Right cardiac atrium (tissue), 5 donors: ENCODE measurements at regions not wholly inside any gene's neighbourhood (a gene's known extent, or its start where the extent isn't known, plus 50 kb on each side); places are given as distances from the start of the nearest gene placed in this dataset.

Experiments
- ATAC-seq, 2 donors: fragments of 200-7000 bp; cut with Tn5 transposase; one replicate each; pipeline versions ENCODE4 v1.8.0 to v1.9.1; 2020; ENCODE audit warnings: moderate library complexity in 2 of 2, mild to moderate bottlenecking in 1 of 2
- DNase-seq, 3 donors: peaks; one replicate each; pipeline ENCODE4 v3.0.0-alpha.2; 2020
- H3K27ac ChIP-seq: one replicate; pipeline ENCODE4 v1.5.1; 2013; ENCODE audit warnings: mild to moderate bottlenecking, low read length, control low read depth, moderate library complexity
- H3K27me3 ChIP-seq: one replicate; pipeline ENCODE4 v1.6.1; 2013; ENCODE audit not compliant: control insufficient read depth, insufficient read depth
- H3K4me1 ChIP-seq: one replicate; pipeline ENCODE4 v1.6.1; 2013; ENCODE audit warnings: low read length; ENCODE audit not compliant: control insufficient read depth, insufficient read depth
- H3K4me3 ChIP-seq: one replicate; pipeline ENCODE4 v1.5.1; 2013; ENCODE audit warnings: low read length, control low read depth
- H3K9me3 ChIP-seq: one replicate; pipeline ENCODE4 v1.6.1; 2013; ENCODE audit warnings: low read length; ENCODE audit not compliant: control insufficient read depth
- WGBS: extraction: QIAGEN DNeasy Blood & Tissue Kit; methylation state at CpG from one replicate; pipeline ENCODE4 v1.1.7; 2013; 5-methylcytosine and 5-hydroxymethylcytosine counted together
- intact Hi-C, 4 donors: fragments of 100-400 bp; cut with DNase I; formaldehyde crosslinking; loops; one replicate each; pipeline versions ENCODE4 v1.11.0 to v1.14.0; 2022 to 2023
- donor health status: healthy with polysubstance abuse.
- donor health status: DM: no; HTN: yes; CAD: no.
- donor health status: DM: no; HTN: no; CAD: no.
- donor health status: DM: no; HTN: yes; CAD: no; lungs with severe emphysema.
- donor health status: DM: yes; HTN: yes; CAD: no.

DNA sequence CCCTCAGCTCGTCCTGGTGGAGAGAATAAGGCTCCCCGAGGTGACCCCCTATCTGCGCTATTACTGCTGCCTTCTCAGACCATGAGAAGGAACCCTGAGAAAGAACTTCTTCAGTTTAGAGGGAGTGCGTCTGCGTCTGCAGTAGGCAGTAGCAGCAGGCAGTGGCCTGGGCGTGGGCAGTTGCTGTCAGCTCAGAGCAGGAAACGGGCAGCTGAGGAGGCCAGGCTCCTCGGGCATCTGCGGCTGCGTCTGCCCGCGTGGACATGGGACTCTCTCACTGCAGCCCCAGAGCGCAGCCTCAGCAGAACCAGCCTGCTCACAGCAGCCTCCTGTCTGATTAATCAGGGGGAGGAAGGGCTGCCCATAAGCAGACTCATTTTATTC lies 49.8 kb upstream of the FCN1 start:
- no peak overlapping the region for H3K27ac ChIP-seq
- intact Hi-C loops, result no loop called here
- ATAC-seq (no peak), DNase-seq (peak in 1 of 3 donors; percentile 69)
- H3K4me3 ChIP-seq, result no peak overlapping the region
- no peaks in the 10 kb centered on the region for H3K4me1 ChIP-seq
- no peaks in the 10 kb centered on the region for H3K27me3 ChIP-seq
- WGBS, result 46% methylated on average over 13 of the region's 13 CpGs
- H3K9me3 ChIP-seq, result no peaks in the 10 kb centered on the region

DNA sequence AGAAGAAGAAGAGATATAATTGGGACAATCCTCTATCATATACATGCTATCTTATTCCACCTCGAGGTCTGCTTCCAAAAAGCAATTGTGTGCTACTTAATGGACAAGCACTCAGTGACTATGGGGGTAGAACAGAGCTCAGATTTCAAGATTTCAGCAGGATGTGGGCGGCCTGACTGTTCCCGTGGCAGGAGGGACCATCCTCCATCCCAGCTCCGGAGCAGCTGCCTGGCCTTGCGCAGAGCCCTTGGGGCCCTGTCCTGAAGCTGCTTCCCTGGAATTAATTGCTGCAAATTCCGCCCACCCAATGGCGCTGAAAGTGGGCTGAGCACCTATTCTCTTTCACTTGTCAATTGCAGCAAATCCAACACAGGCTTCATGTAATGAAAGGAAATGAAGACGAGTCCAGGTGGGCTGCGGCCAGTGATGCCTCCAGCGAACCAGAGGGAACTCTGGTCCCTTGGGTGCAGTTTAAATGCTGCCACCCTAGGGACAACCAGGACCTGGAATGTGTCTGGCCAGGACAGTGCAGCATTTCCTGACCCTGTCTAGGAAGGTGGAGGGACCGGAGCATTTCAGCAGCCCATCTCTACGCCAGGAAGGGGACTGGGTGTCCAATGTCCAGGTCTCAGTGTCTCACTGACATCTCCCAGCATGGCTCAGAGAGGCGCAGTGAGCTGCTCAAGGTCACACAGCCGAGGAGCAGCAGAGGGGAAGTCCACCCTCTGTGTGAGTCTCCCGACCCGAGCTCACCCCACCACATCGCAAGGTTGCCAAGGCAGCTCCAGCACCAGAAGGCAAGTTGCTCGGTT lies 50.5 kb upstream of the FCN1 start:
- H3K27me3 ChIP-seq, result no peaks in the 10 kb centered on the region
- peak in 1 of 3 donors; percentile 18 for DNase-seq
- no peak overlapping the region for H3K27ac ChIP-seq
- ATAC-seq, result no peak
- 59% methylated on average over 18 of the region's 18 CpGs for WGBS
- no peaks in the 10 kb centered on the region for H3K4me1 ChIP-seq
- H3K4me3 ChIP-seq, result no peak overlapping the region
- H3K9me3 ChIP-seq, result no peaks in the 10 kb centered on the region
- intact Hi-C loops, result no loop called here

DNA sequence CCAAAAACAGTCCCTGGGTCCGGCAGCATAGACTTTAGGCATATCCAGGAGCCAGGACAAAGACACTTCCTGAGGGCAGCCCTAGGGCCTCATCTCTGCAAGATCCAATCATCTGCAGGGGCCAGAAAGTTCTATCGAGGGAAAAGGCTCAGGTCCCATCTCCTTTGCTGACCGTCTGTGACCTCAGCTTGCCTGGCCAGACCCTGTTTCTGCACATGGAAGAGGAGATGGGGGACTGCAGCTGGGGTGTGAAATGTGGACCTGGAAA lies 51.0 kb upstream of the FCN1 start:
- no peak for ATAC-seq
- intact Hi-C loops, result no loop called here
- DNase-seq, result no peak
- H3K27ac ChIP-seq, result no peak overlapping the region
- H3K27me3 ChIP-seq, result no peaks in the 10 kb centered on the region
- no peaks in the 10 kb centered on the region for H3K9me3 ChIP-seq
- no peaks in the 10 kb centered on the region for H3K4me1 ChIP-seq
- 75% methylated on average over 3 of the region's 3 CpGs for WGBS
- H3K4me3 ChIP-seq, result no peak overlapping the region

DNA sequence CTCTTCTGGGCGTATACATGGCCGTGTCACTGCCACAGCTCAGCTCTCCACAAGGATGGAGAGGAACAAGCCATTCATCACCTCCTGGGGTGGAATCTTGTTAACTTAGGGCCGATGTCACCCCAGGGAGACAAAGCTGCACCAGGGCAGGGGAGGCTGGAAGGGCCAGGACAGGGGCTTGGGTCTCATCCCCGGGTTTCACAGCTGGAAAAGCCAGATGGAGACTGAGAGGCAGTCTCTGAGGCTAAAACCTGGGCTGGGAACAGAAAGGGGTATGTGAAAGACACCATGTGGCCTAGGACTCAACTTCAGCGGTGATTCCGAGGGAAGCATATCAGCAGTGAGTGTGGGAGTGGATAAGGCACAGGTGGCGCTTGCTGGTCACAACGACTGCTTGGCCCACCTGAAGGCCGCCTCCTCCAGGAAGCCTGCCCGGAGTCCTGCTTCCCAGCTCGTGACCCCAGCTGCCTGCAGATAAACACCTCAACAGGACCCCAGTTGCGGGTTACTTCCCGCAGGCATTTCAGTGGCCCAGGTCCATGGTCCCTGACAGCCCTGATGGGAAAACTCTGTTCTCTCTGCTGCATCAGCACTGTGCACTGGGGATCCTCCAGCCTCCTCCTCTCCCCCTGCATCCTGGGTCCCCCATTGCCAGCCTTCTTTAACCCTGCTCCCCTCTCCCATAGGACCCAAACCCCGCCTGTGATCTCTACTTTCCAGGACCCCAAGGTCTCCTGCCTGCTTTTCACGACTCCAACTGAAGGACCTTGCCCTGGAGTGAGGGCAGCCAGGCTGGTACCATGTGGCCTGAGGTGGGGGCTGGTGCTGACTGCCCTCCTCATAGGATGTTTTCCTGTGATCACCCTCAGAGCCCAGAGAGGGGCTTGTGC lies 51.7 kb upstream of the FCN1 start:
- H3K4me1 ChIP-seq, result no peaks in the 10 kb centered on the region
- WGBS, result 84% methylated on average over 15 of the region's 15 CpGs
- intact Hi-C loops, result no loop called here
- DNase-seq (no peak), ATAC-seq (no peak)
- H3K4me3 ChIP-seq, result no peak overlapping the region
- H3K27me3 ChIP-seq, result no peaks in the 10 kb centered on the region
- no peak overlapping the region for H3K27ac ChIP-seq
- no peaks in the 10 kb centered on the region for H3K9me3 ChIP-seq

DNA sequence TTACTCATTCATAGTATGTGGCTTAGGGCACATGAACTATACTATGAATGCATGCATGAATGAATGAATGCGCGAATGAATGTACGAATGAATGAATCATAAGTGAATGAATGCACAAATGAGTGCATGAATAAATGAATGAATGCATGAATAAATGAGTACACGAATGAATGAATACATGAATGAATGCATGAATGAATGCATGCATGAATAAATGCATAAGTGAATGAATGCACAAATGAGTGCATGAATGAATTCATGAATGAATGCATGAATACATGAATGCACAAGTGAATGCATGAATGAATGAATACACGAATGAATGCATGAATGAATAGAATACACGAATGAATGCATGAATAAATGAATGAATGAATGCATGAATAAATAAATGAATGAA lies 52.5 kb upstream of the FCN1 start:
- Histone ChIP-seq H3K27me3 (no peaks in the 10 kb centered on the region), H3K9me3 (no peaks in the 10 kb centered on the region), H3K4me1 (no peaks in the 10 kb centered on the region), H3K27ac (no peak overlapping the region), H3K4me3 (no peak overlapping the region)
- intact Hi-C loops, result no loop called here
- ATAC-seq (no peak), DNase-seq (no peak)
- WGBS, result 92% methylated on average over 6 of the region's 6 CpGs

DNA sequence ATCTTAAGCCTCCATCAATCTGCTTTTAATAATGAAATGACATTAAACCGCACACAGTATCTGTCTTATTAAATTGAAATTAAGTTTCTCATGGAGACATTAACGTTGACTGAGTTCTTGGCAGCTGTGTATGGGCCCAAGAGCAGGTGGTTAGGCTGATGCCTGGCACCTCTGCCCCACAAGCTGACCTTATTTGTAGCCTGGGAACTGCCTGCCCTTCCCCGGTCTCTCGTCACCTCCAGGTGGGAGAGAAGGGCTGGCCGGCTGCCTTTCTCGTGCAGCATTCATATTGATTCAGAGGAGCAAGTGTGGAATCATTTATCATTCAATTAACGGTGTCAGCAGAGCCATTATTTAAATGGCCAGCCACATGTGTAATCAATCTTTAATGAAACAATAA lies 53.0 kb upstream of the FCN1 start:
- Histone ChIP-seq H3K4me1 (no peaks in the 10 kb centered on the region), H3K27ac (no peak overlapping the region), H3K27me3 (no peaks in the 10 kb centered on the region), H3K9me3 (no peaks in the 10 kb centered on the region), H3K4me3 (no peak overlapping the region)
- DNase-seq, result no peak
- intact Hi-C loops, result no loop called here
- no peak for ATAC-seq
- WGBS, result 68% methylated on average over 7 of the region's 7 CpGs

DNA sequence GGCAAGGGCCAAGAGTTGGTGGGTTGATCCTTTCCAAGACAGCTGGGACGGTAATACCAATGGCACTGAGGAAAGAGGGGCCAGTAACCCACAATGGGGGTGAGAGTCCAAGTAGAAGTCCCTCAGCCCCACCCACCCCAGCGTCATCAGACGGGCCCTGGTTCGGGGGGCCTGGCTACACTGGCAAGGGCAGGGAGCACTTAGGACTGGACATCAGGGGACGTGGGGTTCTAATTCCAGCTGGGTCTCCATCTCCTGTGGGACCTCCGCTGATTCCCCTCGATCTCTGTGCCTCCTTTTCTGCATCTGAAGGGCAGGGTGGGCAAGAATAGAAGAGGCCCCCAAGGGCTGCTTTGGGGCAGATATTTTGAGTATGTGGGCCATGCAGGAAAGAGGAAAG lies 53.5 kb upstream of the FCN1 start:
- H3K27me3 ChIP-seq, result no peaks in the 10 kb centered on the region
- ATAC-seq, result no peak
- H3K9me3 ChIP-seq, result no peaks in the 10 kb centered on the region
- DNase-seq, result peak in 1 of 3 donors; percentile 16
- no peak overlapping the region for H3K4me3 ChIP-seq
- WGBS, result 85% methylated on average over 7 of the region's 7 CpGs
- no peak overlapping the region for H3K27ac ChIP-seq
- H3K4me1 ChIP-seq, result no peaks in the 10 kb centered on the region
- intact Hi-C loops, result no loop called here

DNA sequence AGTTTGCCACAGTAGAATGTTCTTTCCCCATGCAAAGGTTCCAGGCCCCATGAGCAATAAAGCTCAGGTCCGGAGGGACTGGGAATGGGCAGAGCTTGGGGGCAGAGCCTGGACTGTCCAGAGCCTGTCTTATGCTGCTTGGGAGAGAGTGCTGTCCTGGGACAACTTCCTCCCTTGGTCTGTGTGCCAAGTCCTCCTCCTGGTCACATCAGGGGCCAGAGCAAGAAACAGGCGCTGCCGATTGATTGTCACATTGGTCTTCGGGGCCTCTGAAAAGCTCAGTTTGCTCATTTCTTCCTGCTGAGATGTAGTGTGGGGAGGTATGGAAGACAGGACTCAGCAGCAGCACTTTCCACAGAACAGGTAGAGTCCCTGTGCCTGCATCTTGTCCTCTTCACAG lies 54.0 kb upstream of the FCN1 start:
- WGBS, result 72% methylated on average over 4 of the region's 4 CpGs
- H3K27ac ChIP-seq, result no peak overlapping the region
- H3K27me3 ChIP-seq, result no peaks in the 10 kb centered on the region
- H3K9me3 ChIP-seq, result no peaks in the 10 kb centered on the region
- H3K4me3 ChIP-seq, result no peak overlapping the region
- intact Hi-C loops, result no loop called here
- no peaks in the 10 kb centered on the region for H3K4me1 ChIP-seq
- no peak for DNase-seq
- peak in 1 of 2 donors; percentile 29 for ATAC-seq

DNA sequence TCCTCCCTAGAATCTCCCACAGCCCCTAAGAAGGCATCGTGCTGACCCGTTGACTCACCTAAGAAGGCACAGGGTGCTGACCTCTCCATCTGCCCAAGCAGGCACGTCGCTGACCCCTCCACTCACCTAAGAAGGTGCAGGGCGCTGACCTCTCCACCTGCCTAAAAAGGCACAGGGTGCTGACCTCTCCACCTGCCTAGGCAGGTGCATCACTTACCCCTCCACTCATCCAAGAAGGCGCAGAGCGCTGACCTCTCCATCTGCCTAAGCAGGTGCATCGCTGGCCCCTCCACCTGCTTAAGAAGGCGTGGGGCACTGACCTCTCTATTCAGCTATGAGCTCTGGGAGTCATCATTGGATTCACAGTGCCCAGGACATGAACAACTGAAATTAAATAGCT lies 54.4 kb upstream of the FCN1 start:
- 92% methylated on average over 9 of the region's 9 CpGs for WGBS
- ATAC-seq, result no peak

DNA sequence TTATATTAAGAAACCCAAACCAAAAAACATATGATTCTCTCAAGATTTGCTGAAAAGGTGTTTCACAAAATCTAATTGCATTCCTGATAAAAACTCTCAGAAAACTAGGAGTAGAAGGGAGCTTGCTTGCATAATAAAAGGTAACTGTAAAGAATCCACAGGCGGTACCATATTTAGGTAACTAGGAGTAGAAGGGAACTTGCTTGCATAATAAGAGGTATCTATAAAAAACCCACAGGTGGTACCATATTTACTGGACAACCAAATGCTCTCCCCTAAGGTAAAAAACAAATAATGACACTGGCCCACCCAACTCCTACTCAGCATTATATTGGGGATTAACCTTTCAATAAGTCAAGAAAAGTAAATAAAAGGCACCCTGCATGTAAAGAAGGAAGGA lies 57.5 kb upstream of the FCN1 start:
- H3K4me3 ChIP-seq, result no peak overlapping the region
- DNase-seq, result no peak
- WGBS, result 81% methylated on average over 1 of the region's 1 CpG

More for the DNA sequence above, 54.4 kb upstream of the FCN1 start:
- Histone ChIP-seq H3K9me3 (no peaks in the 10 kb centered on the region), H3K27ac (no peak overlapping the region), H3K4me1 (no peaks in the 10 kb centered on the region), H3K4me3 (no peak overlapping the region), H3K27me3 (no peaks in the 10 kb centered on the region)
- peak in 1 of 3 donors; percentile 15 for DNase-seq
- intact Hi-C loops, result no loop called here

DNA sequence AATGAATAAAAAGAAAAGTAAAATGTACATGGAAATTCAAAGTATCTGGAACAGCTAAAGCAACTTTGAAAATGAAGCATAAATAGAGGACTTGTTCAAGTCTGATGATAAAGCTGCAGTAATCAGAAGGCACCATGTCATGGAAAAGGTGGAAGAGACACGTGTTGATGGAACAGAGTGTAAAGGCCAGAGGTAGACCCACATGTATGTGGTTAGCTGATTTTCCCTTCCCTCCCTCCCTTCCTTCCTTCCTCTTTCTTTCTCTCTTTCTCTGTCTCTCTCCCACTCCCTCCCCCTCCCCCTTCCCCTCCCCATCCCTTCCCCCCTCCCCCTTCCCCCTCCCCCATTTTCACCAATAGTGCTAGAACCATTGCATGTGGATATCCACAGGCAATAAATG lies 58.7 kb upstream of the FCN1 start:
- WGBS, result 49% methylated on average over 1 of the region's 1 CpG
- H3K4me3 ChIP-seq, result no peak overlapping the region
- H3K27me3 ChIP-seq, result no peaks in the 10 kb centered on the region
- ATAC-seq (no peak), DNase-seq (no peak)
- H3K27ac ChIP-seq, result no peak overlapping the region
- no peaks in the 10 kb centered on the region for H3K9me3 ChIP-seq
- intact Hi-C loops, result loop anchor here in 1 of 4 donors (5.0 kb wide), 1 partner anchor 274 kb away; no protein-coding TSS in a partner anchor
- H3K4me1 ChIP-seq, result no peaks in the 10 kb centered on the region

More for the DNA sequence above, 57.5 kb upstream of the FCN1 start:
- H3K27ac ChIP-seq, result no peak overlapping the region
- no peaks in the 10 kb centered on the region for H3K4me1 ChIP-seq
- no peak for ATAC-seq
- H3K27me3 ChIP-seq, result no peaks in the 10 kb centered on the region
- intact Hi-C loops, result loop anchor here in 1 of 4 donors (5.0 kb wide), 1 partner anchor 273 kb away; no protein-coding TSS in a partner anchor
- H3K9me3 ChIP-seq, result no peaks in the 10 kb centered on the region
